ENCODE measurements at regions not wholly inside any gene's neighbourhood (a gene's known extent, or its start where the extent isn't known, plus 50 kb on each side); places are given as distances from the start of the nearest gene placed in this dataset.

GRCh38 chr6:137763436-137763835 is 103.6 kb upstream of the TNFAIP3 start:
- DNase-seq, result no peak

- peak; percentile 27 for DNase-seq
Observed at GRCh38 chr6:137763886-137764285, 103.2 kb upstream of the TNFAIP3 start.

- DNase-seq, result no peak
Observed at GRCh38 chr6:137764464-137764863, 102.6 kb upstream of the TNFAIP3 start.

GRCh38 chr6:137765059-137765458 is 102.0 kb upstream of the TNFAIP3 start:
- DNase-seq, result no peak

GRCh38 chr6:137766596-137767370 is 100.3 kb upstream of the TNFAIP3 start:
- no peak for DNase-seq

GRCh38 chr6:137767465-137767864 is 99.6 kb upstream of the TNFAIP3 start:
- no peak for DNase-seq

GRCh38 chr6:137767911-137768690 is 99.0 kb upstream of the TNFAIP3 start:
- DNase-seq, result no peak

GRCh38 chr6:137768935-137769334 is 98.1 kb upstream of the TNFAIP3 start:
- DNase-seq, result no peak

GRCh38 chr6:137769797-137770362 is 97.2 kb upstream of the TNFAIP3 start:
- DNase-seq, result no peak

- DNase-seq, result no peak
Observed at GRCh38 chr6:137772541-137773250, 94.4 kb upstream of the TNFAIP3 start.

- no peak for DNase-seq
Observed at GRCh38 chr6:137775227-137775626, 91.8 kb upstream of the TNFAIP3 start.

- DNase-seq, result no peak
Observed at GRCh38 chr6:137775720-137776119, 91.3 kb upstream of the TNFAIP3 start.

GRCh38 chr6:137776256-137776655 is 90.8 kb upstream of the TNFAIP3 start:
- DNase-seq, result no peak

- DNase-seq, result no peak
Observed at GRCh38 chr6:137776786-137777686, 90.0 kb upstream of the TNFAIP3 start.

GRCh38 chr6:137777687-137778075 is 89.4 kb upstream of the TNFAIP3 start:
- DNase-seq, result no peak

GRCh38 chr6:137779982-137780381 is 87.1 kb upstream of the TNFAIP3 start:
- no peak for DNase-seq

GRCh38 chr6:137780447-137781034 is 86.5 kb upstream of the TNFAIP3 start:
- DNase-seq, result no peak

- no peak for DNase-seq
Observed at GRCh38 chr6:137781639-137782038, 85.4 kb upstream of the TNFAIP3 start.

- DNase-seq, result no peak
Observed at GRCh38 chr6:137782166-137783039, 84.7 kb upstream of the TNFAIP3 start.

GRCh38 chr6:137783710-137784109 is 83.3 kb upstream of the TNFAIP3 start:
- no peak for DNase-seq

GRCh38 chr6:137784583-137784982 is 82.5 kb upstream of the TNFAIP3 start:
- no peak for DNase-seq
